ENCODE measurements at regions not wholly inside any gene's neighbourhood (a gene's known extent, or its start where the extent isn't known, plus 50 kb on each side); places are given as distances from the start of the nearest gene placed in this dataset.

DNA sequence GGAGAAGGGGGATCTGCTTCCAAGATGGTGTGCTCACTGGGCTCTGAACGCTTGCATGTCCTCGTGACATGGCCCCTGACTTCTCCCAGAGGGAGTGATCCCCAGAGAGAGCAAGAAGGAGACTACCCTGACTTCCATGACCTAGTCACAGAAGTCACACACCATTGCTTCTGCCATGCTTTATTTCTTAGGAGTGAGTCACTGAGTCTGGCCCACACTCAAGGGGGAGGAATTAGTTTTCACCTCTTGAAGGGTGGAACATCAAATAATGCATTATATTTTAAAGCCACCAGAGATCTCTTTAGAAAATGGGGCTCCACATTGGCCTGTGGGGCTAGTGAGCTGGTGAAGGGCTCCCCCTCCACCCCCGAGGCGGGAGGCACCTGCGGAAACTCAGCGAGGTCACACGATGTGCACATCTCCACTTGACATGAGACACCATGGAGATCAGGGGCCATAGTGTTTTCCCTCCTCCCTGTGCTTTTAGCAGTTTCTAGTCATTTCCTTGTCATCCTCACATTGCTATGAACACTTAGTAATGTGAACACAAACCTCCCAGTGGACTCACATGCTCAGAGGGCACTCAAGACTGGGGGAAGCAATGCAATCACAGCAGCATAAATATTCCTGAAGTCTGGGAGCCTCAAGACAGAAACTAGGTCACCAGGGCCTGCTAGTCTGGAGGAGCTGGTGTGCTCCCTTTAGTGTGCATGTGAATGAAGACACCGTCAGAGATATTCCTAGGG, 87.4 kb upstream of the FZD10 start:
- H3K27me3 Mint-ChIP-seq (ENCODE audit: low read depth), result no peaks in the 10 kb centered on the region
- H3K4me3 Mint-ChIP-seq, result no peak overlapping the region
- no peaks in the 10 kb centered on the region for H3K4me1 Mint-ChIP-seq (ENCODE audit: low read depth)
- peaks cover 39% of the 10 kb centered on the region for H3K9me3 Mint-ChIP-seq
- H3K36me3 Mint-ChIP-seq (ENCODE audit: low read depth), result no peaks in the 10 kb centered on the region
- H3K27ac Mint-ChIP-seq, result no peak overlapping the region

DNA sequence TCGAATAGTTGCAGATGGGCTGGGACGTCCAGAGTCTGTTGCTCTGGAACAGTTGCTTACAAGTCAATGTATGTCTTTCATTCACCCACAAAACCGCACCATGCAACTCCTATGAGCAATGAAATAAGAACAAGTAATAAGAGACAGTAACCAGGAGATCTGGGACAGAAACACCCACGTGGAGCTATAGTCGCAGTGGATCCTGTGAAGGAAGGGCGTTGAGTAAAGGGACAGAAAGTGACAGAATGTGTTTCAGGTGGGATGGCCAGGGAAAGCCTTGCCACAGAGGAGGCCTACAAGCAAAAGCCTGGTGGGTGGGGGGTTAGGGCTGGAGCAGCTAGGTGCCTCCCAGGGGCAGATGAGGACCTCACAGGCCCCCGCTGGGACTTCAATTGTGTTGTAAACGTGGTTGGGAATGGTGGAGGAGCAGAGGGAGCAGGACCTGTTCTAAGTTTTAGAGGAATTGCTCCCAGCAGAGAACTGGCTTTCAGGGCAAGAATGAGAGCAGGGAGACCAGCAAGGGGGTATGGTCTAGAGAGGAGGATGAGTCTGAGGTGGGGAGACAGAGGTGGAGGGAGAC, 86.7 kb upstream of the FZD10 start:
- Mint-ChIP-seq H3K9me3 (peaks cover 39% of the 10 kb centered on the region), H3K4me3 (no peak overlapping the region), H3K36me3 (ENCODE audit: low read depth) (no peaks in the 10 kb centered on the region), H3K27ac (no peak overlapping the region), H3K27me3 (ENCODE audit: low read depth) (no peaks in the 10 kb centered on the region), H3K4me1 (ENCODE audit: low read depth) (no peaks in the 10 kb centered on the region)

DNA sequence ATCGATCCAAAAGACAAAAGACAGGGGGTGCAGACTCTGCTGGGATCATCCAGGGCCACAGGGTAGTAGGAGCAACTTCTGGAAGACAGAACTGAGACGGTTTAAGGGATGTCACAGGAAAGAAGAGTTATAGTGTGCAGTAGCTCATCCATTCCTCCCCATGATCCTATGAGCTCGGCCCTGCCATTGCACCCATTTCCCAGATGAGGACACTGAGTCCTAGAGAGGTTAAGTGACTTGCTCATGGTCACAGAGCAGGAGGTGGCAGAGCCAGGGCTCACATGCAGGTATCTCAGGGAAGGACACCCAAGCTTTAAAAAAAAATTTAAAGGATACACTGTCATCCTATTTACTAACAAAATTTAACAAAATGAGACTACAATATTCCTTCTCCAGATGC, 86.1 kb upstream of the FZD10 start:
- Mint-ChIP-seq H3K9me3 (peaks cover 39% of the 10 kb centered on the region), H3K4me3 (no peak overlapping the region), H3K27me3 (ENCODE audit: low read depth) (no peaks in the 10 kb centered on the region), H3K4me1 (ENCODE audit: low read depth) (no peaks in the 10 kb centered on the region), H3K27ac (no peak overlapping the region), H3K36me3 (ENCODE audit: low read depth) (no peaks in the 10 kb centered on the region)

DNA sequence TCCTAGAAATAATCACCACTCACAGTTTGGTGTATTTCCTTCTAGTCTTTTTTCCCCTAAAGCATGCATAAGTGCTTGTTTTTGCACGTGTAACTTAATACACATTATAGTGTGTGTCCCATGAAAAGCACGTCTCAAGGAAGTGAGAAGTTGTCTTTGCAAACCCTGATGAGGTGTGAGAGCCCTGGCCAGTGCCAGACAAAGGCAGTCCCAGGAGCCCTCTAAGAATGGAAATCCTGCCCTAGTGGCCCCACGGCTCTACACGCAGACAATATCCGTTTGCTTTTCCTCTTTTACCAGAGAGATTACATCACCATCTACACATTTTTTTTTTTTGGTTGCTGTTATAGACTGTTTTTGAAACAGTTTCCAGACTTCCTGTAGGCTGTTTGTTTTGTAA, 85.5 kb upstream of the FZD10 start:
- Mint-ChIP-seq H3K4me3 (no peak overlapping the region), H3K4me1 (ENCODE audit: low read depth) (no peaks in the 10 kb centered on the region), H3K9me3 (peaks cover 39% of the 10 kb centered on the region), H3K36me3 (ENCODE audit: low read depth) (no peaks in the 10 kb centered on the region), H3K27me3 (ENCODE audit: low read depth) (no peaks in the 10 kb centered on the region), H3K27ac (no peak overlapping the region)

DNA sequence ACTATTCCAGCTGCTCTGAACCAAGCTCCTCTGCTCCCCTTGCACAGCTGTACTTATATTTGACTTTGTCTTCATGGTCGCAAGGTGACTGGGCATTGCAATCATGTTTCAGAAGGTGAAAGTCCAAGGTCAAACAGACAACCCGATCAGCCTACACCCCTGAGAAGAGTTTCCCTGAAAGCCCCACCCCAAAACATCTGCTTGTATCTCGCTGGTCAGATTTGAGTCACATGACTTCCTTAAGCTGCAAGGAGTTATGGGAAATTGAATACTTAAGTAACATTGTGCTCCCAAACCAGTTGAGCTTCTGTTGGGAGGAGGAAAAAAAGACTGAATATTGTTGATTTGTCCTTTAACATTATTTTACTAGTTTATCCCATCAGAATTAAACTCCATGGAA, 83.4 kb upstream of the FZD10 start:
- H3K27ac Mint-ChIP-seq, result no peak overlapping the region
- H3K4me1 Mint-ChIP-seq (ENCODE audit: low read depth), result no peaks in the 10 kb centered on the region
- H3K9me3 Mint-ChIP-seq, result peaks cover 39% of the 10 kb centered on the region
- no peaks in the 10 kb centered on the region for H3K36me3 Mint-ChIP-seq (ENCODE audit: low read depth)
- H3K4me3 Mint-ChIP-seq, result no peak overlapping the region
- no peaks in the 10 kb centered on the region for H3K27me3 Mint-ChIP-seq (ENCODE audit: low read depth)

DNA sequence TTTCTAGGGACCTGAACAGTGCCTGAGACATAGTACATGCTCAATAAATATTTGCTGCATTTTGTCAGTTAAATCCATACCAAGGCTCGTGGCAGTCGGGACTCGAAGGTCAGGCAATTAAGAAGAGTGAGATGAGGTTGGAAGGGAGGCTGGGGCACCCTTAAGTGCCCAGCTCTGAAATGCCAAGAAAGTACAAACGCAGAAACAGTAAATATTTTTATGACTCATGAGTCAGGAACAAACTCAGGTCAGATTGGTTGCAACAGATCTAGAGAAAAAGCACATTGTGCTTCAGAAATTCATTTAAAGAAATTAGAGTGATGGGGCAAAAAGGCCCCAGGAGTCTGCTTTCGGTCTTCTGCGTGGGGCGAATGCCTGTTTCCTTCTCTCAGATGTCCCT, 83.0 kb upstream of the FZD10 start:
- H3K27me3 Mint-ChIP-seq (ENCODE audit: low read depth), result no peaks in the 10 kb centered on the region
- H3K4me1 Mint-ChIP-seq (ENCODE audit: low read depth), result no peaks in the 10 kb centered on the region
- H3K27ac Mint-ChIP-seq, result no peak overlapping the region
- peaks cover 39% of the 10 kb centered on the region for H3K9me3 Mint-ChIP-seq
- no peaks in the 10 kb centered on the region for H3K36me3 Mint-ChIP-seq (ENCODE audit: low read depth)
- no peak overlapping the region for H3K4me3 Mint-ChIP-seq

DNA sequence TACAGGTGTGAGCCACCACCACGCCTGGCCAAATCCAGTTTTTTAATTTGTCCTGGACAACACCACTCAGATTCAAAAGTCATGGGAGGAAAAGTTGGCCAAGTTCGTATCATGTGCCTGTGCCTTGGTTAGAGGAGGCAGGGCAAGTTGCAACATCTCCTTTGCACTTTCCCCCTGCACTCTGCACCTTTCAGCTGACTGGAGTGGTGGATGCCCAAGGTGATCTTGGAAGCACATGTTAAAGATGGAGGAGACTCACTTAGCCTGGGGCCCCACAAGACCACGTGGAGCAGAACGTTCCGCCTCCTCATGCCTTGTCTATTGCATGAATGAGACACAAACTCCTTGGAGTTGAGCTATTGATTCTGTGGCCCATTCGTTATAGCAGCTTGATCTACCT, 82.1 kb upstream of the FZD10 start:
- no peaks in the 10 kb centered on the region for H3K27me3 Mint-ChIP-seq (ENCODE audit: low read depth)
- H3K36me3 Mint-ChIP-seq (ENCODE audit: low read depth), result no peaks in the 10 kb centered on the region
- H3K27ac Mint-ChIP-seq, result no peak overlapping the region
- no peak overlapping the region for H3K4me3 Mint-ChIP-seq
- no peaks in the 10 kb centered on the region for H3K4me1 Mint-ChIP-seq (ENCODE audit: low read depth)
- peaks cover 39% of the 10 kb centered on the region for H3K9me3 Mint-ChIP-seq

DNA sequence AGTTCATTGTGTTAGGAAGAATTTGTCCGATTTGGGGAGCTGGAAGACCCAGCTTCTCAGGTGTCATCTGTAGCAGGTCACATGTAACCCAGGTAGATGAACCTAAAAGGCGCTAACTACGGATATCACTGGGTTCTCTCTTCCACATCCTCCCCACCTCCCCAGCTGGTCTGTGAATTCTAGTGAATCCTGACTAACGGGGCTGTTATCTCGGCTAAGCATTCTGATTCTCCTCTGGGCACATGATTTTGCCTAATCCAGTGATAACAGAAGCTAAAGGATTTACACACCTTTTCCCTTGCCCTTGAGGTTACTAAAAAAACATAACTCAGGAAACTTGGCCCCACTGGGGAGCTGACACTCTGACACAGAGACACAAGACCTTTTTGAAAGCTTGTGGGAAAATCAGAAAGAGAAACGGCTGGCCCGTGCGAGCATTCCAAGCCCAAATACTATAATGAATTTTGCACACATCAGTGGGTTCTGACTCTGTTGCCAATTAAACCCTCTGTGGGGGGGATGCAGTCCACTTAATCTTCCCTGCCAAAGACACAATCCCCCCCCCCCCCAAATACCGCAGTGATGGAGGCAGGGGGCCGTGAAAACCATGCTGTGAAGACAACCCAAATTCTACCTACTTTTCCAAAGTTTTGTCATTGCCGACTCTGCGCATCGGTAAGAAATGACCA, 81.0 kb upstream of the FZD10 start:
- Mint-ChIP-seq H3K36me3 (ENCODE audit: low read depth) (no peaks in the 10 kb centered on the region), H3K27ac (no peak overlapping the region)

DNA sequence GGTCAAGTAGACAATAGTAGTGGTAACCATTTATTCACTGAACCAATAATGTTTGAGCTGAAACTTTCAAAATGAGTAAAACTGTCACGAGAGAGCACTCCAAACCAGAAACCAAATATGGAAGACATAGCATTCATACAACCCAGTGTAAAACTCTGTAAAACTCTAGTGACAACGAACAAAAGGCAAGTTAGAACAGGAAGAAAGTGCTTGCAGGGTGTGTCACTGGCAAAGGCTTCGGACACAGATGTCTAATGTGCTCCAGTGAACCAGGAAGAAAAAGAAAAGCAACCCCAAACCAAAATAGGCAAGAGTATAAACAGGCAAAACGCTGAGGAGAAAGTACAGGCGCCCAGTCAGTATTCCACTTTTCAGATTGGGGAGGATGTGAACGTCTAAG, 79.3 kb upstream of the FZD10 start:
- Mint-ChIP-seq H3K4me1 (ENCODE audit: low read depth) (peaks cover 8% of the 10 kb centered on the region), H3K27ac (no peak overlapping the region), H3K36me3 (ENCODE audit: low read depth) (no peaks in the 10 kb centered on the region), H3K27me3 (ENCODE audit: low read depth) (no peaks in the 10 kb centered on the region), H3K4me3 (no peak overlapping the region), H3K9me3 (peaks cover 16% of the 10 kb centered on the region)

More for the DNA sequence above, 81.0 kb upstream of the FZD10 start:
- H3K27me3 Mint-ChIP-seq (ENCODE audit: low read depth), result no peaks in the 10 kb centered on the region
- H3K4me3 Mint-ChIP-seq, result no peak overlapping the region
- H3K9me3 Mint-ChIP-seq, result peaks cover 31% of the 10 kb centered on the region
- peaks cover 1% of the 10 kb centered on the region for H3K4me1 Mint-ChIP-seq (ENCODE audit: low read depth)

DNA sequence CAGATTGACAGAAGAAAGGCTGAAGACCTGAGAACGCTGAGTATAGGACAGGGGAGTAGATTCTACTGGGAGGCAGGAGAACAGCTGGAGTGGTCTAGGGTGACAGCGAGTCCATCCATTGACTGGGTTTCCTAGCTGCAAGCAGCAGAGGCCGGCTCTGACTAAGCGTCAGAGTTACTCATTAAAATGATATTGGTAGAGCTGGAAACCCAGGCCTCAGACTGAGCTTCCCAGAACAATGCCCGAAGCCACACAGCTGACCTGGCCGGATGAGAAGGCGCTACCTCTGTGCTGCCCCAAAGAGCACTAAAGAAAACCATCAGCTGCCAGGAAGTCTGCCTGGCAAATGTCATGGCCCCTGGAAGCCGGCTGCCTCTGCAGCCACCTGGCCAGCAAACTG, 78.5 kb upstream of the FZD10 start:
- Mint-ChIP-seq H3K4me3 (no peak overlapping the region), H3K9me3 (peaks cover 10% of the 10 kb centered on the region), H3K4me1 (ENCODE audit: low read depth) (peaks cover 8% of the 10 kb centered on the region), H3K27ac (no peak overlapping the region), H3K27me3 (ENCODE audit: low read depth) (no peaks in the 10 kb centered on the region), H3K36me3 (ENCODE audit: low read depth) (no peaks in the 10 kb centered on the region)

DNA sequence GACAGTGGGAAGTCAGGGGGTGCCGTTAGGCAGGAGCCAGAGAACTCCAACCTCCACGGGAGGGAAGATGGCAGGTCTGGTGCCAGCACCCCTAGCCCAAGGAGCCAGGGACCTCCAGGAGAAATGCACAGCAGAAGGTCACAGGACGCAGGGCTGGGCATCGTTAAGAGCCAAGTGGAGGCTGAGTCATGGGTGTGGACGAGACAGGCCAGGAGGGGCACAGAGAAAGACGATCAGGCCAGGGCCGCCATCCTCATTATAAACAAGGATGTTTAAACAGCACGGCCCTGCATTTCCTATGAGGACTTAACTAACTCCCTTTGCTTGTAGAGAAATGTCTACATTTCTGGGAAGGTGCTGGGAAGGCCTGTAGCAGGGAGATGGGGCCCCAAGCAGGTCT, 77.9 kb upstream of the FZD10 start:
- Mint-ChIP-seq H3K4me3 (no peak overlapping the region), H3K27me3 (ENCODE audit: low read depth) (no peaks in the 10 kb centered on the region), H3K9me3 (peaks cover 3% of the 10 kb centered on the region), H3K4me1 (ENCODE audit: low read depth) (peaks cover 8% of the 10 kb centered on the region), H3K36me3 (ENCODE audit: low read depth) (no peaks in the 10 kb centered on the region), H3K27ac (no peak overlapping the region)

DNA sequence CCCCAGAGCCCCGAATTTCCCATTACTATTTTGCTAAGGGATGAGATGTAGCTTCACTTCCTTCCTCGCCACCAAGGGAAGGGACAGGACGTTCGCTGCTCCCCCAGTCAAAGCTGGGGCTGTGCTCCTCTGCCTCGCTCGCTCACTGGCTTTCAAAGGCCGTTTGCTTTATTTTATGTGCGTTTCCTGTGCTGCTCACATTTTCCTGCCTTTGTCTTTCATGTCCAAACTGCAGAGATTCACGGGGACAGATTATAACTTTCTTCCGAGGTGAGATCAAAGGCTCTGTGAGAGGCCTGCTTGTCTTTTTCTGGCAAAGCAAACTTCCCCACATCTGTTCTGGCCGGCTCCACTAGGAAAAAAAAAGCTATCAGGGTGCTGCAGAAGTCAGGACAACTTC, 76.0 kb upstream of the FZD10 start:
- Mint-ChIP-seq H3K4me1 (ENCODE audit: low read depth) (peaks cover 8% of the 10 kb centered on the region), H3K27me3 (ENCODE audit: low read depth) (no peaks in the 10 kb centered on the region), H3K9me3 (peaks cover 7% of the 10 kb centered on the region), H3K36me3 (ENCODE audit: low read depth) (no peaks in the 10 kb centered on the region), H3K27ac (no peak overlapping the region), H3K4me3 (no peak overlapping the region)

DNA sequence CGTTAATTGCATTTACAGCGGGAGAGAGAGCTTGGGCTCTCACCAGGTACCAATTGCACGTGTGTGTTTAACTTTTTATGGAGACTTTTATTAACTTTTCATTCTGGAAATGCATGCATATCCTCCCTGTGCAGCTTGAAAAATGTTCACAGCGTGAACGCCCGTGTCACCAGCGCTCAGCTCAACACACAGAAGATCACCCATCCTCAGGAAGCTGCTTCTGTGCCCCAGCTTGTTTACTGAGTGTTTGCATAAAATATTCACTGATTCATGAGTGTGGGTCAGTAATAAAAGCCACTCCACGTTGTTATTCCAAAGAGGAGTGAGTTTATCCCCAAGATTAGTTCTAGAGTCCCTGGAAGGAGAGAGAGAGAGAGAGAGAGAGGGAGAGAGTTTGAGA, 75.5 kb upstream of the FZD10 start:
- Mint-ChIP-seq H3K9me3 (peaks cover 11% of the 10 kb centered on the region), H3K4me1 (ENCODE audit: low read depth) (peaks cover 8% of the 10 kb centered on the region), H3K36me3 (ENCODE audit: low read depth) (no peaks in the 10 kb centered on the region), H3K27me3 (ENCODE audit: low read depth) (no peaks in the 10 kb centered on the region), H3K4me3 (no peak overlapping the region), H3K27ac (no peak overlapping the region)

DNA sequence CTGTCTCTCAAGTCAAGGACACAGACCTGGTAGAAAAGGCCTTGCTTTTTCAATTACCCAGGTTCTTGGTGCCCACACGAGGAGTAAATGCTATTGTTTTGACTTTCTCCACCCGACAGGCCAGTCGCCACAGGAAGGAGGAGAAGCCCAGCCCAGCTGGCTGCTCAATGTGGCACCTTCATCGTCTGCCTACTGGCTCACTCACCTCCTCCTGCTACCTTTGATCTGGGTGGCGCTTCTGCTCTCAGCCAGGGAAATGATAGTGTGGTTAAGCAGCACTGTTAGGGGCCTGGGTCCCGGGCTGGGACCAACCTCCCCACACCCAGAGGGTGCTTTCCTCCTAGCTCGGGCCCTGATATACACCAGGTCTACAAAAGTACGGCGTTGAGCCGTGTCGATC, 75.0 kb upstream of the FZD10 start:
- Mint-ChIP-seq H3K36me3 (ENCODE audit: low read depth) (no peaks in the 10 kb centered on the region), H3K4me3 (no peak overlapping the region), H3K9me3 (peaks cover 11% of the 10 kb centered on the region), H3K27me3 (ENCODE audit: low read depth) (no peaks in the 10 kb centered on the region), H3K4me1 (ENCODE audit: low read depth) (peaks cover 8% of the 10 kb centered on the region), H3K27ac (no peak overlapping the region)

DNA sequence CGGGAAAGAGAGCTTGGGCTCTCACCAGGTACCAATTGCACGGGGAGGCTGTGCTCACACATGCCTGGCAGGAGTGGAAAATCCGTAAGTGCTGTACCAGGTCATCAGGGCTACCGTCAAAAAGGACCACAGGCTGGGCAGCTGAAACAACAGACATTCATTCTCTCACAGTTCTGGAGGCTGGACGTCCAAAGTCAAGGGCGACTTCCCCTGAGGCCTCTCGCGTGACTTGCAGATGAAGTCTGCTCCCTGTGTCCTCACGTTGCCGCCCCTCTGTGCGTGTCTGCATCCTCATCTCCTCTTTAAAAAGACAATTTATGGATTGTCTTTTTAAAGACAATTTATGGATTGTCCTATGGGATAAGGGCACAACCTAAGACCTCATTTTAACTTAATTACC, 73.8 kb upstream of the FZD10 start:
- Mint-ChIP-seq H3K9me3 (peaks cover 11% of the 10 kb centered on the region), H3K27me3 (ENCODE audit: low read depth) (no peaks in the 10 kb centered on the region), H3K4me1 (ENCODE audit: low read depth) (peaks cover 8% of the 10 kb centered on the region), H3K36me3 (ENCODE audit: low read depth) (no peaks in the 10 kb centered on the region), H3K27ac (no peak overlapping the region), H3K4me3 (no peak overlapping the region)

All from T-helper 1 cell treated with Interleukin-12 subunit alpha and Interleukin-12 subunit beta and Interleukin-4 antibody, amounts not matched to agents 30 μg/mL and 1 μg/mL, for 36 hours (primary cell).